Pancreas (tissue), 10 donors: ENCODE measurements at regions not wholly inside any gene's neighbourhood (a gene's known extent, or its start where the extent isn't known, plus 50 kb on each side); places are given as distances from the start of the nearest gene placed in this dataset.

Experiments used
- ATAC-seq, 4 donors: fragments of 200-7000 bp; cut with Tn5 transposase; one replicate each; pipeline versions ENCODE4 v1.8.0 to v1.9.1; 2020; ENCODE audit warnings: mild to moderate bottlenecking in 4 of 4, moderate library complexity in 4 of 4
- DNase-seq, 6 donors: peaks; one replicate each; pipeline ENCODE4 v3.0.0-alpha.2; 2020
- FAIRE-seq: peaks from 2 replicates; lab custom pipeline; 2012; peaks lifted over from hg19 to GRCh38; lab: Jason Lieb, UNC
- H3K27ac ChIP-seq, 4 donors: fragments of 200-600 bp; sonication (generic); 1 replicate in 3 of 4; 2 replicates in 1 of 4; pipeline versions ENCODE4 v1.5.0 to v1.8.0; 2020
- H3K27me3 ChIP-seq, 4 donors: fragments of 200-600 bp; one replicate each; pipeline ENCODE4 v1.8.0; 2021
- H3K36me3 ChIP-seq, 3 donors: fragments of 200-600 bp; sonication (generic) in 1 of 3; one replicate each; pipeline versions ENCODE4 v1.5.0 to v1.8.0; 2020 to 2021
- H3K4me1 ChIP-seq, 3 donors: fragments of 200-600 bp; one replicate each; pipeline ENCODE4 v1.8.0; 2021
- H3K4me3 ChIP-seq, 4 donors: fragments of 200-600 bp; sonication (generic) in 2 of 4; one replicate each; pipeline versions ENCODE4 v1.5.0 to v1.8.0; 2020 to 2021
- H3K9me3 ChIP-seq, 4 donors: fragments of 200-600 bp; one replicate each; pipeline ENCODE4 v1.8.0; 2021
- WGBS, 2 donors: extraction: QIAGEN DNeasy Blood & Tissue Kit; methylation state at CpG; one replicate each; pipeline ENCODE4 v1.1.7; 2013; 5-methylcytosine and 5-hydroxymethylcytosine counted together
- intact Hi-C, 3 donors: fragments of 100-400 bp; cut with DNase I; formaldehyde crosslinking; loops; one replicate each; pipeline versions ENCODE4 v1.11.1 to v1.14.2; 2022
- TF ChIP-seq, protein P1 (sequence below), 4 donors: fragments of 200-600 bp; sonication (generic) in 3 of 4; IDR thresholded peaks; one replicate each; pipeline versions ENCODE4 v1.5.0 to v1.8.0; 2021; ENCODE audit warnings: antibody characterized with exemption in 4 of 4
- donor health status: healthy with polysubstance abuse.
- donor health status: DM: no; HTN: no; CAD: no; lungs with moderate emphysema.
- donor health status: DM: no; HTN: no; CAD: no.
- donor health status: control.
- donor health status: control.
- donor health status: Bipolar disorder and iron deficiency.
- donor health status: DM: yes; HTN: yes; CAD: no.
- donor health status: DM: no; HTN: no; CAD: no.
- donor health status: DM: no; HTN: no; CAD: no.
- donor health status: DM: yes; HTN: yes; CAD: no.

- DNase-seq (no peak), FAIRE-seq (no peak), ATAC-seq (no peak)
- no peaks in the 10 kb centered on the region for H3K4me1 ChIP-seq
- no peak overlapping the region for H3K4me3 ChIP-seq
- no peaks in the 10 kb centered on the region for H3K36me3 ChIP-seq
- TF ChIP-seq, protein P1, sequence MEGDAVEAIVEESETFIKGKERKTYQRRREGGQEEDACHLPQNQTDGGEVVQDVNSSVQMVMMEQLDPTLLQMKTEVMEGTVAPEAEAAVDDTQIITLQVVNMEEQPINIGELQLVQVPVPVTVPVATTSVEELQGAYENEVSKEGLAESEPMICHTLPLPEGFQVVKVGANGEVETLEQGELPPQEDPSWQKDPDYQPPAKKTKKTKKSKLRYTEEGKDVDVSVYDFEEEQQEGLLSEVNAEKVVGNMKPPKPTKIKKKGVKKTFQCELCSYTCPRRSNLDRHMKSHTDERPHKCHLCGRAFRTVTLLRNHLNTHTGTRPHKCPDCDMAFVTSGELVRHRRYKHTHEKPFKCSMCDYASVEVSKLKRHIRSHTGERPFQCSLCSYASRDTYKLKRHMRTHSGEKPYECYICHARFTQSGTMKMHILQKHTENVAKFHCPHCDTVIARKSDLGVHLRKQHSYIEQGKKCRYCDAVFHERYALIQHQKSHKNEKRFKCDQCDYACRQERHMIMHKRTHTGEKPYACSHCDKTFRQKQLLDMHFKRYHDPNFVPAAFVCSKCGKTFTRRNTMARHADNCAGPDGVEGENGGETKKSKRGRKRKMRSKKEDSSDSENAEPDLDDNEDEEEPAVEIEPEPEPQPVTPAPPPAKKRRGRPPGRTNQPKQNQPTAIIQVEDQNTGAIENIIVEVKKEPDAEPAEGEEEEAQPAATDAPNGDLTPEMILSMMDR (IDR thresholded peaks at IDR 0.05): no peak
- intact Hi-C loops: no loop called here
- whole genome bisulfite sequencing, 2 donors: 78 to 80% methylated on average over 9 of the region's 9 CpGs
- no peaks in the 10 kb centered on the region for H3K27me3 ChIP-seq
- no peak overlapping the region for H3K27ac ChIP-seq
- H3K9me3 ChIP-seq: no peaks in the 10 kb centered on the region
Measured at GRCh38 chr6:4294636-4295035, 159.3 kb upstream of the ECI2 start.

GRCh38 chr6:4291453-4292403 lies 156.4 kb upstream of the ECI2 start:
- Histone ChIP-seq H3K9me3 (no peaks in the 10 kb centered on the region), H3K27me3 (no peaks in the 10 kb centered on the region), H3K27ac (no peak overlapping the region), H3K4me3 (no peak overlapping the region), H3K4me1 (no peaks in the 10 kb centered on the region), H3K36me3 (no peaks in the 10 kb centered on the region)
- intact Hi-C loops: no loop called here
- DNase-seq (no peak), FAIRE-seq (no peak), ATAC-seq (no peak)
- TF ChIP-seq, protein P1 (IDR thresholded peaks at IDR 0.05): no peak
- 52 to 55% methylated on average over 11 of the region's 11 CpGs for WGBS, 2 donors

GRCh38 chr6:4289770-4290320 lies 154.5 kb upstream of the ECI2 start:
- DNase-seq (no peak), ATAC-seq (no peak), FAIRE-seq (no peak)
- WGBS, 2 donors: 88 to 95% methylated on average over 4 of the region's 4 CpGs
- Histone ChIP-seq H3K4me3 (no peak overlapping the region), H3K4me1 (no peaks in the 10 kb centered on the region), H3K9me3 (no peaks in the 10 kb centered on the region), H3K36me3 (no peaks in the 10 kb centered on the region), H3K27ac (no peak overlapping the region), H3K27me3 (no peaks in the 10 kb centered on the region)
- TF ChIP-seq, protein P1 (IDR thresholded peaks at IDR 0.05): no peak
- intact Hi-C loops: no loop called here

DNA sequence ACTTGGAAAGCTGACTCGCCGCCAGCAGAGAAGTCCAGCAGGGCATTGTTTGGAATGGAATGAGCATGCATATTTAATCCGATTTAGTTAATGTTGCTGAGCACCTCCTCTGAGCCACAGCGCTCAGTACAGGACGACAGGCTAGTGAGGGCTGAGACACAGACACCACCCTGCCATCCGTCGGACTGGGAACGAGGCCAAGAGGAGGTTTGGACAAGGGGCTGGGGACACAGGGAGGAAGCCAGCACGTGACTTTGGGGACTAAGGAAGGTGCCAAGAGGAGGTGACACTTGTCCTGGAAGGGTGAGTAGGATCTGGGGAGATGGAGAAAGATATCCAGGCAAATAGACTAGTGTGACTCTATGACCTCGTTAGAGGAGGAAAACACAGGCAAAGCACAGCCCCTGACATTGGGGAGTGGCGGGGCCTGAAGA lies 152.5 kb upstream of the ECI2 start:
- H3K4me1 ChIP-seq: no peaks in the 10 kb centered on the region
- TF ChIP-seq, protein P1 (IDR thresholded peaks at IDR 0.05): no peak
- 52 to 56% methylated on average over 11 of the region's 11 CpGs for WGBS, 2 donors
- H3K4me3 ChIP-seq: no peak overlapping the region
- no peak for DNase-seq
- no peaks in the 10 kb centered on the region for H3K36me3 ChIP-seq
- no peak for FAIRE-seq
- H3K27ac ChIP-seq: no peak overlapping the region
- no peaks in the 10 kb centered on the region for H3K27me3 ChIP-seq
- no peaks in the 10 kb centered on the region for H3K9me3 ChIP-seq
- intact Hi-C loops: no loop called here
- ATAC-seq: no peak

DNA sequence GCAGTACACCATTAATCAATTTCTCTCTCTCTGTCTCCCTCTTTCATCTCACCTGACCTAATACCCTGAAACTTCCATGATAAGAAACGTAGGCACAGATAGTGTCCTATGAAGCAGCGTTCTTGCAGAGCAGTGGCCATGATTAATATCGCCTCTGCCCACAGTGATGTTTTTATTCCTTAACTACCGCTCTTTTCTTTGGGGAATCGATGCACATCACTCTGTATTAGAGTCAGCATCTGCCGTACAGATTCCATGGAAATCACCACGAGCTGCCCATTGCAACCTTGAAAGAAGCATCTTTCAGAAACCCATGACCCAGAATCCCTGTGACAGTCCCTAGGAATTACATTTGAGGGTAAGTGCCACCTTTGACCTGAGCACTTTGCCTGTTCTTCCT lies 152.0 kb upstream of the ECI2 start:
- Histone ChIP-seq H3K27me3 (no peaks in the 10 kb centered on the region), H3K36me3 (no peaks in the 10 kb centered on the region), H3K27ac (no peak overlapping the region), H3K4me3 (no peak overlapping the region), H3K9me3 (no peaks in the 10 kb centered on the region), H3K4me1 (no peaks in the 10 kb centered on the region)
- ATAC-seq: no peak
- intact Hi-C loops: no loop called here
- no peak for DNase-seq
- 52 to 59% methylated on average over 7 of the region's 7 CpGs for WGBS, 2 donors
- FAIRE-seq: no peak
- TF ChIP-seq, protein P1 (IDR thresholded peaks at IDR 0.05): no peak
